GM12875 (cell line): ENCODE measurements at regions not wholly inside any gene's neighbourhood (a gene's known extent, or its start where the extent isn't known, plus 50 kb on each side); places are given as distances from the start of the nearest gene placed in this dataset.
"Not testable (repeated sequence)": the region's sequence is repeated elsewhere in the genome, so short reads cannot be mapped to it uniquely, and the experiment has no call there.

Experiments
- H3K4me3 ChIP-seq: one replicate; pipeline ENCODE4 v1.5.1; 2011; ENCODE audit warnings: low read depth, low read length, control low read depth
- TF ChIP-seq, protein P1 (sequence below): IDR thresholded peaks from 2 replicates; pipeline ENCODE4 v1.5.1; 2011; ENCODE audit warnings: low read depth, mild to moderate bottlenecking, control low read depth, inconsistent platforms, low read length, moderate library complexity, borderline replicate concordance; ENCODE audit not compliant: insufficient read depth

DNA sequence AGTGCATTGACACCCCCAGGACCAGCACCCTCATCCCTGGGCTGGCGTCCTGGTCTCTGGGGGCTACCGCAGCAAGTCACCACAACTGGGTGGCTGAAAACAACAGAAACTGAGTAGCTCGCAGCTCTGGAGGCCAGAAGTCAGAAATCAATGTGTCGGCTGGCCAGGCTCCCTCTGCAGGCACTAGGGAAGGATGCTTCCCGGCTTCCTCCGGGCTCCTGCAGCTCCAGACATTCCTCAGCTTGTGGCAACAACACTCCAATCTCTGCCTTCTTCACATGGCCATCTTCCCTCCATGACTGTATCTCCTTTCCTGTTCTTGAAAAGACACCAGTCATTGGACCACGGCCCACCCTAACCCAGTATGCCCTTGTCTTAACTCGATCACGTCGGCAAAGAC, 224.2 kb downstream of the NPHP4 start:
- H3K4me3 ChIP-seq: no peak overlapping the region
- TF ChIP-seq, protein P1, sequence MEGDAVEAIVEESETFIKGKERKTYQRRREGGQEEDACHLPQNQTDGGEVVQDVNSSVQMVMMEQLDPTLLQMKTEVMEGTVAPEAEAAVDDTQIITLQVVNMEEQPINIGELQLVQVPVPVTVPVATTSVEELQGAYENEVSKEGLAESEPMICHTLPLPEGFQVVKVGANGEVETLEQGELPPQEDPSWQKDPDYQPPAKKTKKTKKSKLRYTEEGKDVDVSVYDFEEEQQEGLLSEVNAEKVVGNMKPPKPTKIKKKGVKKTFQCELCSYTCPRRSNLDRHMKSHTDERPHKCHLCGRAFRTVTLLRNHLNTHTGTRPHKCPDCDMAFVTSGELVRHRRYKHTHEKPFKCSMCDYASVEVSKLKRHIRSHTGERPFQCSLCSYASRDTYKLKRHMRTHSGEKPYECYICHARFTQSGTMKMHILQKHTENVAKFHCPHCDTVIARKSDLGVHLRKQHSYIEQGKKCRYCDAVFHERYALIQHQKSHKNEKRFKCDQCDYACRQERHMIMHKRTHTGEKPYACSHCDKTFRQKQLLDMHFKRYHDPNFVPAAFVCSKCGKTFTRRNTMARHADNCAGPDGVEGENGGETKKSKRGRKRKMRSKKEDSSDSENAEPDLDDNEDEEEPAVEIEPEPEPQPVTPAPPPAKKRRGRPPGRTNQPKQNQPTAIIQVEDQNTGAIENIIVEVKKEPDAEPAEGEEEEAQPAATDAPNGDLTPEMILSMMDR: no peak

DNA sequence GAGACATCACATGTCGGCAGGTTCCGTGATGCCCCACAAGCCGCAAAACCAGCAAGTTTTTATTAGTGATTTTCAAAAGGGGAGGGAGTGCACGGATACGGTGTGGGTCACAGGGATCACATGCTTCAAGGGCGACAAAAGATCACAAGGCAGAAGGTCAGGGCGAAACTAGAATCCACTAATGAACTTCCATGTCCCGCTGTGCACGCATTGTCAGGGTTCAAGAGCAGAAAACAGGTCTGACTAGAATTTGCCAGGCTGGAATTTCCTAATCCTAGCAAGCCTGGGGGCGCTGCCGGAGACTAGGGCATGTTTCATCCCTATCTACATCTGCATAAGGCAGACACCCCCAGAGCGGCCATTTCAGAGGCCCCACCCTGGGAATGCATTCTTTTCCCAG, 225.2 kb downstream of the NPHP4 start:
- H3K4me3 ChIP-seq: not testable (repeated sequence)

DNA sequence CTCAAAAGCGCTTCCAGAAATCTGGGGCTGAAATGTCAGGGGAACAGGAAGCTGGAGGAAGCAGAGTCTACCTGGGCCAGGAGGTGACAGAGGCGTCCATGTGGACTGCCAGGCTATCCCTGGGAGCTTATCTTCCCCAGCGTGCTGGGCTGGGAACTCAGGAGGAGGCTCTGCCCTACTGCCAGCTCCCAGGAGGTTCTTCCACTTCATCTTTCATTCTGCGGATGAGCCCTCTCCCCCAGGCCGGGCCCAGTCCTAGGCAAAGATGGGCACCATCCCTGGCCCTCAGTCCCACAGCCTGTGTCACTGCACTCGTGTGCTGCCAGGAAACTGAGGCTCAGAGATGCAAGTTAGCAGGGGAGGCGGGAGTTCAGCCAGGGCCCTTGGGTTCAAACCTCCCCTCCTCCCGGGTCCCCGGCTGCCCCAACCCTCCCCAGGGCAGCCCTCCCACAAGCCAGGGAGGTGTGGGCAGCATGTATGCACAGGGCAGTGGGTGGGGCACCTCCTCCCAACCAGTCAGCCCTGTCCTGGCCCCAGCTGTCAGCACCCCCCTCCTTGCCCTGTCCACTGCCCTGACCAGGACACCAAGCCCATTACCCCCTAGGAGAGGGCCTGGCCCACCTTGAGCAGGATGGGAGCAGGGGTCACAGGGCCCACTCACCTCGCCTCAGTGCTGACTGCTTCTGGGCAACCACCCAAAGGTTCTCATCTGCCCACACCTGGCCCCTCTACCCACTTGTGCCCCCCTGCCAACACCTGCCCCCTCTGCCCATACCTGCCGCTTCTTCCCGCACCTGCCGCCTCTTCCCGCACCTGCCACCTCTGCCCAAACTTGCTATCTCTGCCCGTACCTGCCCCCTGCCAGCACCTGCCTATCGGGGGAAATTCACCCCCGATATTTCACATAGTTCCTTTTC, 226.0 kb downstream of the NPHP4 start:
- no peak overlapping the region for H3K4me3 ChIP-seq
- TF ChIP-seq, protein P1: no peak

DNA sequence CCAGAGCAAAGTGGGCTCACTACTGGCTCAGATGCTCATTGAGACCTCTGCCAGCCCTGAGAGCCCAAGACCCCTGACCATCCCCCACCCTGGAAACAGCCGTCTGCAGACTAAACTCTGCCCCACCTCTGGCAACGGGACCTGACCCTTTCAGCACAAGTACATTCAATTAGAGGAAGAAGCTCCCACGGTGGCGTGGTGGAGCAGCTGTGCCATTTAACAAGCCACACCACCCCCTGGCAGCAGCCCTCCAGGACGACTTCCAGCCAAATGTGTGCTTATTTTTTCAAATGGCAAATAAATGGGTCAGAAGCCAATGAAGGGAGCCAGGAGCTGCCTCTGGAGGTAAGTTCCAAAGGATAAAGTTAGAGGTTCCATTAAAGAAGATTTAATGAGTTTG, 226.7 kb downstream of the NPHP4 start:
- no peak overlapping the region for H3K4me3 ChIP-seq
- TF ChIP-seq, protein P1: no peak

DNA sequence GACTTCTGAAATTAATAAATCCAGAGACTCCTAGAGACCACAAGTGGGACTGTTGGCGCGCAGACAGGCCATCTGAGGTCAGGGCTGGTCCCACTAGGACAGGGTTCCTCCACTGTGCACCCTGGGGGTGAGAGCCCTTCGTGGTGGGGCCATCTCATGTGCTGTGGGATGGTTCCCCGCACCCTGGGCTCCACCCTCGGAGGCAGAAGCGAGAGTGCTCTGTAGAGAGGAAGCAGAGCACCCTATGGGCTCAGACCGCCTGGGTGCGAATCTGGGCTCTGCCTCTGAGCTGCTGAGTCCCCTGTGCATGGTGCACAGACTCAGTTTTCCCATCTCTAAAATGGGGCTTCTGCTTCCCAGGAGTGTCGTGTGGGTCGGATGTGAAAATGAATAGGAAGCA, 227.3 kb downstream of the NPHP4 start:
- TF ChIP-seq, protein P1: no peak
- no peak overlapping the region for H3K4me3 ChIP-seq

DNA sequence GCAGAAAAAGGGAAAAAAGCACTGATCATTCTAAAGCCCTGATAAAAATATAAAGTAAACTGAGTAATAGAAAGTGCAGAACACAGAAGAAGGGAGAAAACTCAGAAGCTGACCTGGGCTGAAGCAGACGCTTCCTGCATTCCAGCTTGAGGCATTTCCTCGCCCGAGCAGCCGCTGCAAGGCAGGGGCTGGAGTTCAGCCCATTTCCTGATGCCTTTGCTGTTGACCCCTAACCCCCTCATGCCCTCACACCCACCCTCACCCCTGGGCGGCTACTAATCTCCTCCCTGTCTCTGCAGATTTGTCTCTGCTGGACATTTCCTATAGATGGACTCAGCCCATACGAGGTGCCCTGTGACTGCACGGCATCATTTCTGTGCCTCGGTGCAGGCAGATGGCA, 227.8 kb downstream of the NPHP4 start:
- TF ChIP-seq, protein P1: no peak
- no peak overlapping the region for H3K4me3 ChIP-seq

DNA sequence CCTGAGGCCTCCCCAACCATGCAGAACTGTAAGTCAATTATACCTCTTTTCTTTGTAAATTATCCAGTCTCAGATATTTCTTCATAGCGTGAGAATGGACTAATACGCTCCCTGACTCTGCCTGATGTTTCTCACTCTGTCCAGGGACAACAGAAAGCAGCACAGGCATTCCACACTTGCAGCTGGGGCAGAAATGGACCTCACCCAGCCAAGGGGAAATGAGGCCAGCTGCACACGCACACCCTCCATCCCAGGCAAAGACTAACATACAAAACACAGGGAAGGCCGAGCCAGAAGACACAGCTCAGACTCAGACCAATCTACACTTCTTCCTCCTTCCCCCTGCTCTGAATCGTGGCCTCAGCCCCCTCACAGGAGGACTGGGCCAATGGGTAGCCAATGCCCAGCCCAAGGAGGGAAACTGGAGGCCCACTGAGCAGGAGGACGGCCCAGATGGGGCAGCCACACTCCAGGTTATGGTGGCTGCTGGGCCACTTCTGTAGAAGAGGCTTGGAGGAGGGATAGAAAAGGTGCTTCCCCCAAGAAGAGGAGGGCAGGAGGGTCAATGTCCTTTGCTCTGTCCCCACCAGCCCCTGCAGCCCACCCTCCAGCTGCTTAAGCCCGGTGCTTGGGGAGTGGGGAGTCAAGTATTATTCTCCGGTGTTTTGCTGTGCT, 228.4 kb downstream of the NPHP4 start:
- H3K4me3 ChIP-seq: no peak overlapping the region
- TF ChIP-seq, protein P1: no peak
